SH-SY5Y (cell line): ENCODE measurements at regions not wholly inside any gene's neighbourhood (a gene's known extent, or its start where the extent isn't known, plus 50 kb on each side); places are given as distances from the start of the nearest gene placed in this dataset.

ENCODE experiments used
- GATA2 ChIP-seq: IDR thresholded peaks from 2 replicates; pipeline ENCODE4 v1.6.1; 2011; ENCODE audit warnings: mild to moderate bottlenecking, low read depth, low read length
- GATA3 ChIP-seq: IDR thresholded peaks from 2 replicates; pipeline ENCODE4 v1.6.1; 2011; ENCODE audit warnings: low read depth, mild to moderate bottlenecking, low read length, moderate library complexity

DNA sequence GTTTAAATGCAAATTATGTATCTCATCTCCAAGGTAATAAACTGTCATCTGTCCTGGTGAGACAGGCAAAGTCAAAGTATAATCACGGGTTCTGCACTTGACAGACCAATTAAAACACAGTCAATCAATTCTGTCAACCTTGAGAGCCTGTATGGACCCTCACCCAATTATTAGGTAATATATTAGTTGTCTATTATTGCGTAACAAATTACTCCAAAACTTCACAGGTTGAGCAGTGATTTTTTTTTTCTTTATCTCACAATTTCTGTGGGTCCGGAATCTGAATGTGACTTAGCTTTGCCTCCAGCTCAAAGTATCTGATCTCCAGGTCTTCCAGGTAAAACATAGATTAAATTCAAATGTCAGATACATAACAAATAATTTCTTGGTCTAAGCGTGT lies 707.4 kb upstream of the ARGLU1 start:
- TF ChIP-seq GATA3: no peak

DNA sequence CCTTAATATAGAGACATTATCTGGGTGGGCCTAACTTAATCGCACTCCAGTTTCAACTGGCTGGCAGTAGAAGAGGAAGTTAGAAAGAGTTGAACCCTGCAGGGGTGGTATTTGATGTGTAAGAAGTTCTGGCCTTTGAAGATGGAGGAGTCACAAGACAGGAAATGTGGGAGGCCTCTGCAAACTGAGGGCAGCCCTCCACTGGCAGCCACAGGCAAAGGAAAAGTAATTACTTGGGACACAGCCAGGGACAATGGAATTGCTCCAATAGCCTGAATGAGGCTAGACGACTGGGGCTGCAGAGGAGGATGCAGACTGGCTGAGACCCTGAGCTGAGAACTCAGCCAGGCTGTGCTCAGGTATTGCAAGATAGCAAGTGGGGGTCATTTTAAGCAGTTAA lies 703.3 kb upstream of the ARGLU1 start:
- TF ChIP-seq GATA3: no peak
- TF ChIP-seq GATA2: no peak

DNA sequence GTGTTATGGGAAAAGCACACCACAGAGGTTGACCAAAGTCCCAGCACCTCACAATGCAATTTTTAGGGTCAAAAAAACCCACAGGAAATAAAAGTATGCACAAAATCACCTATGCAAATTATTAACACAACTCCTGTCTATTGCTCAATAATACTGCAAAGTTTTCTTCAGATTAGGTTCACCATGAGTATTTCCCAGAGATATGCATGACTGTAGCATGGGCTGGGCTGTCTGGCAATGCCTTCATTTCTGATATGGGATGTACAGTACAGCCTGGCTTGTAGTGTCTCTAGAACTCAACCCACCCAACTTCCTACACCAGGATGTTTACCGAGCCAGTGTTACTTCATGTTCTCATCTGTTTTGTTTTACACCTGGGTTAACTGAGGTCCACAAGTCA lies 698.7 kb upstream of the ARGLU1 start:
- no peak for TF ChIP-seq GATA3
- no peak for TF ChIP-seq GATA2

DNA sequence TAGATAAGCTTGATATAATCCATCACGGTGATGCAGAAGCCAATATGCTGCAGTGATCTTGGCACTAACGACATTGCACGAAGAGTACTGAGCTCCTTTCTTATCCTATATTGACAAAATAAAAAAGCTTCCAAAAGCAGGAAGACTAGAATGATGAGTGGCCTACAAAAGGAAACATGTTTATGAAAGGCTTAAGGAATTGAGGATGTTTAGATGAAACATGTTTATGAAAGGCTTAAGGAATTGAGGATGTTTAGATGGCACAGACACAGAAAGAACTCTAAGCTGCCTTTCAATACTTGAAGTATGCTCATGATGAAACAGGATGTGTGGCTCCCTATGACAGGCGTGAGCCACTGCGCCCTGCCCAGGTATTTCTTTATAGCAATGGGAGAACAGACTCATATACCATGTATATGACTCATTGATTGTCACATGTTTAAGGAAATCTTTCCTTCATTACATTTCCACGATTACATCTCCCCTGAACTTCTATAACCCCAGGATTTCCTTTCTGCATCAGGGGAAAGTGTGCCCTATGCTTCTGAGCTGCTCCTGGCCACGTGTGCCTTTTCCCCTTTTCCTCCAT lies 690.8 kb upstream of the ARGLU1 start:
- TF ChIP-seq GATA3 (no peak), GATA2 (no peak)

DNA sequence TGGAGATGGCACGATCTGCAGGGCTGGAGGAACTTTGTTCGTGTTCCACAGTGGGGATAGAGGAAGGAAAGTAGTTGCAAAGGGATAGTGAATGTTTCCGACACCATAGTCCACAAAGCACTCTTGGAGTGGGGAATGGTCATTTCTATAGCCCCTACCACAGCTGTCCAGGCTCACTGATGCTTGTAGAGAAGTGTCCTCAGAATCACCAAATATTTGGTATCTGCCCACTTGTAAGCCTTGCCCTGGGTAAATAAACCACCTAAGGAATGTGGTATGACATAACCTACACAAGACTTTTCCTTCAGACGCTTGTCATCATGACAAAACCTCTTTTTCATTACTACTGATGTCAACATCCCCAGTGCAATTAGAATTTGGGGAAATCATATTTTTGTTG lies 686.5 kb upstream of the ARGLU1 start:
- TF ChIP-seq GATA2 (no peak), GATA3 (no peak)

DNA sequence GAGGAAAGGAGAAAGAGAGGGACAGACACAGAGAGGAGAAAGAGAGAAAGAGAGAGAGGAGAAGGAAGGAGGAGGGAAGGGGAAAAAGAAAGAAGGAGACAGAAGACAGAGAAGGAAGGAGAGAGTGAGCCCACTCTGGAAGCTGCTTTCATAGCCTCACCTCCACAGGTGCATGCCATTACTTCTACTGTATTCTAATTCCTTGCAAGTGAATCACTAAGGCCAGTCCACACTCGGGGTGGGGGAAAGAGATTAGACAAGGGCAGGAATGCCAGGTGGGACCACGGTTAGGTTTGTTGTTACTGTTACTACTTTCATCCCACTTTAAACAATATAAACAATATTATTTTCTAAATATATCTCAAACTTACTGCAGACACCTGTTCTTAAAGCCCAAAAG lies 684.5 kb upstream of the ARGLU1 start:
- TF ChIP-seq GATA2: no peak
- TF ChIP-seq GATA3: no peak

DNA sequence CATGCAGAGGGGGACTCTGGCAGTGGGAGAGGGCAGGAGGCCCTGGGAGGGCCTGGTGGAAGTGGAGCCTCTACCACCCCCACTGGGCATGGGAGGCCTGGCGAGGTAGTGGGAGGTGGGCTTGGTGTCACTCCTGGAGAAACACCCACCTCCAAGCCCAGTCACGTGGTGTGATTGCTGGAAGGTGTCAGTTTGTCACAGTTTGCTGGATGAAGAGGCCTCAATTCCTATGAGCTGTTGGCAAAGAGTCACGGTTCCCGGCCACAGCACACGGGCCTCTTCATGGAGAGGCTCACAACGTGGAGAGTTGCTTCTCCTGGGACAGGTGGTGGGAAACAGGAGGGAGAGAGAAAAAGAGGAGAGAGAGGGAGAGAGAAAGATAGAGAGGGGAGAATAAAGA lies 684.1 kb upstream of the ARGLU1 start:
- TF ChIP-seq GATA3: no peak
- TF ChIP-seq GATA2: no peak

DNA sequence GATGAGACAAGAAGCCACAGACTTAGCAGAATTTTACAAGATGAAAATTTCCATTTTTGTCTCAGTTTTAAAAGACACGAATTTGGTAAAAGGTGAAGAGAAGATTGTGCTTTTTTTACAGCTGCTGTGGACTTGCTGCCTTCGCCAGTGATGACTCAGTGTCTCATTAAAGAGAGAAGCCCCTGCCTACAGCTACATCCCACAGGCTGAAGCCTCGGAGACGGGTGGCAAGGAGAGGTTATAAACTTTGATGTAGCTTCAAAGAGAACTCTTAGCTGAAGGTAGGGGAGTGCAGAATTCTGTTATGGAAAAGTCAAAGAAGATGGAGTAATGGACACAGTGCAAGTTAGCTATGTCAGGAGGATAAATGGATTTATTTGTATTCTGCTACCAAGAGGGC lies 683.4 kb upstream of the ARGLU1 start:
- TF ChIP-seq GATA3 (no peak), GATA2 (no peak)

DNA sequence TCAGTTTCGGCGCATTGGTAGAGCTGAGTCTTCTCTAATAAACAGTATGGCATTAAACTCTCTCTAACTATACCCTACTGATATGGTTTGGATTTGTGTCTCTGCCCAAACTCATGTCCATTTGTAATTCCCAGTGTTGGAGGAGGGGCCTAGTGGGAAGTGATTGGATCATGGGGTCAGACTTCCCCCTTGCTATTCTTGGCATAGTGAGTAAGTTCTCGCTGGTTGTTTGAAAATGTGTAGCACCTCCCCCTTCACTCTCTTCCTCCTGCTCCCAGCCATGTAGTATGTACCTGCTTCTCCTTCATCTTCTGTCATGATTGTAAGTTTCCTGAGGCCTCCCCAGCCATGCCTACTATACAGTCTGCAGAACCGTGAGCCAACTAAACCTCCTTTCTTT lies 682.7 kb upstream of the ARGLU1 start:
- TF ChIP-seq GATA2 (no peak), GATA3 (no peak)

DNA sequence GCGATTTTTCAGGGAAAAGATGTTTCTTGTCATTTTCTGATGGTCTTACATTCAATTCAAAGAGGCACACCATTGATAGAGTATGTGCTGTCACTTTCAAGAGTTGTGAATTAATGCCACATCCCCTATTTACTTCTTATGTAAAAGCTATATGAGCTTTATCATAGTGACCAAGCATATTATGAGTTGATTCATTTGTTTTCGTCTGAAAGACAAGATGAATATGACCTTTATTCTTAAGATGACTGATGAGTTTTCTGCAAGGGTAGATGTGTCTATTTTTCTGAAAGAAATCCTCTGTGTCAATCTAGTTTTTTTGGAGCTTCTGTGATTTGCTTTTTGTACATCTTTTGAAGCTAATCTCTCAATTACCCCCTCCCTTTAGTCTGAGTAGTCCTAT lies 676.3 kb upstream of the ARGLU1 start:
- TF ChIP-seq GATA2: no peak
- no peak for TF ChIP-seq GATA3

DNA sequence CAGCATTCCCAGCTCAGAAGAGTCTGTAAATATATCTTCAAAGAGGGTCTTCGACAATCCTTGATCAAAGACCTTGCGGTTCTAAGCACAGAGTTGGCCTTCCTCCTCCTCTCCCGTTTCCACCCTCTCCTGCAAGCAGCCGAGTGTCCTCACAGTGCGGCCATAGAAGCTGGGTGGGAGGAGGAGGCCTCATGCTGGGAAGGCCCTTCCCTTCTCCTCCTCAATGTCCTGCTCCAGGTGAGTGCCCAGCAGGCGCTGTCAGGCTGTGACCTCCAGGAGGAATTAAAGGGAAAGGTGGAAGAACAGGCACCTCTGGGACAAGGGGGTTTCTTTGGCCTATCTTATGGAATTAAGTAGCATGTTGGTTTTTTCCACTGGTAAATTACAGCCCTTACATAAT lies 674.2 kb upstream of the ARGLU1 start:
- TF ChIP-seq GATA2 (no peak), GATA3 (no peak)

DNA sequence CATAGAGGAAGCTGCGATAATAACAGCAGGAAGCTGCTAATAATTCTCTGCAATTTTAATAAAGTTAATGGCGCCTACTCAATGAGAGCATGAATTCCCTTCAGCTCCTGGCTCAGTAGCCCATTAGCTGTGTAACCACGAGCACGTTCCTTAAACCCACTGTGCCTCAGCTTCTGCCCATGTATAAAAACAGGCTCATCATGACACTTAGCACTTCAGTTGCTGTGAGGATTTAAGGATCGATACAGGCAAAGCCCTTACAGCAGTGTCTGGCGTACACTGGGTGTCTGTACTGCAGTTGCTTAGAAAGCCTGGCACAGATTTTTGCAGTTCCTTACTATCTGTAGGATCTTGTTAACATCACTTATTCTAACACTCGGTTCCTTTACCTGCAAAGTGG lies 673.4 kb upstream of the ARGLU1 start:
- no peak for TF ChIP-seq GATA2
- TF ChIP-seq GATA3: no peak

DNA sequence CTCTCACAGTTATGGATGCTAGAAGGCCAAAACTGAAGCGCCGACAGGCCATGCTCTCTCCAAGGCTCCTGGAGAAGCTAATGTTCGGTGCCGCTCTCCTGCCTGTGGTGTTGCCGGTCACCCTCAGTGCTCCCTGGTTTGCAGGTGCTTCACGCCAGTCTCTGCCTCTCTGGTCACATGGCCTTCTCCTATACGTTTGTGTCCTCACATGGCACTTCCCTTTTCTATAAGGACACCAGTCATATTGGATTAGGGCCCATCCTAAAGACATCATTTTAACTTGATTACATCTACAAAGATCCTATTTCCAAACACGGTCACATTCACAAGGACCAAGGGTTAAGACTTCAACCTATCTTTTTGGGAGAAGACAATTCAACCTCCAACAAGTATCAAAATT lies 671.3 kb upstream of the ARGLU1 start:
- TF ChIP-seq GATA3 (no peak), GATA2 (no peak)

DNA sequence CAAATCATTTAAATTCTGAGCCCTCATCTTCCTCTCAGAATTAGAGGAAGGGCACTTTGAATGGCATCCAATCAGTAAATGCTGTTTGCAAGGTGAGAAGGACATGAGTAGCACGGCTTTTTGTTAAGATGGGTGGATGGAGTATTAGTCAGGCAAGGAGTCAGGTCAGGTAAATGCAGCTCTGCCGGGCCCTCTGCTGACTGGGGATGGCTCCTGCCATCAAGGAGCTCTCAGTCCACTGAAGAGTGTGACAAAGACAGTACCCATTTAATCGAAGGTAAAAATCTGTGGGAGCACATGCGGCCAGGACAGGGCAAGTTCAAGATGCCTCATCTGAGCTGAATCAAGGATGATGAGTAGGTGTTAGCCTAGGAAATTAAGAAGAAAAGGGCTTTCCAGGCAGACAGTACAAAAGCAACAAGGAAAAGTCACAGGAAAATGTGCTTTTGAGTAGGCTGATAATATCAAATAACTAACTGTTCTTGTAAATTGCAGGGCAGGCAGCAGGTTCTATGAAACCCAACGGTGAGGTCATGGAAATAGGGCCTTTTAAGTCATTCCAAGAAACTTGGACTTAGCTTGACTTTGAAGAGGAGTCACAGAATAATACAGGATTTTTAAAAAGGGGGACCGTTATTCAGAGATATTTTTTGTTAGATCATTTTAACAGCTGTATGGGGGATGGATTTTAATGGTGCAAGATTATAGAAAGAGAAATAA lies 670.5 kb upstream of the ARGLU1 start:
- TF ChIP-seq GATA2 (no peak), GATA3 (no peak)

DNA sequence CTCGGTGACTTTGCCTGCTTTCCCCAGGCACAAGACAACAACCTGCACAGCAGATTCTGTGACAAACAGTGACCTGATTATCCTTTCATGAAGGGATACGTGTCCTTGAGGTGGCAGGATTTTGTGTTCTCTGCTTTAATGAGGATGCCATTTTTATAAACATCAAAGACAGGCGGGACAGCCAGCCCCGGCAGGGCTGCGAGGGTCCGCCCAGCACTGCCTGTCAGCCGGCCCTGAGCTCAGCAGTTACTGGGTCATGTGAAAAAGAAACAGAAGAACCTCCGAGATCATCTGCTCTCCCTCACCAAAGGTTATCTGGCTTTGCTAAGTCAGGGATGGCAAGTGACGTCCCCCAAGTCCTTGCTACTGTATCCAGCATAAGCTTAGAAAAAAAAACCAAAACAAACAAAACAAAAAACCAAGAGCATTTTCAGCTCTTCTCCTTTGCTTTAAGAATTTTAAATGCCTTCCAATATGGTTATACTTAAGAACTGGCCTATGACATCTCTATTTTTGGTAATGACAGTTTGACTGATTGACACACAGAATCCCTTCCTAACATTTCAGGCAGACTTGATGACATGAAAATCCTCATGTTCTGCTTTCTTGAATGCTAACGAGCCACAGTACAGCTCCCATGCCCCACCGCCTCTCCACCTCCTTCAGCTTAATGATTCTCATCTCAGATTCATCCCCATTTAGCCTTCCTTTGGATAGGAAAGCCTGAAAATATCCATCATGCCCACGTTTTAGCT lies 666.6 kb upstream of the ARGLU1 start:
- TF ChIP-seq GATA3 (no peak), GATA2 (no peak)

DNA sequence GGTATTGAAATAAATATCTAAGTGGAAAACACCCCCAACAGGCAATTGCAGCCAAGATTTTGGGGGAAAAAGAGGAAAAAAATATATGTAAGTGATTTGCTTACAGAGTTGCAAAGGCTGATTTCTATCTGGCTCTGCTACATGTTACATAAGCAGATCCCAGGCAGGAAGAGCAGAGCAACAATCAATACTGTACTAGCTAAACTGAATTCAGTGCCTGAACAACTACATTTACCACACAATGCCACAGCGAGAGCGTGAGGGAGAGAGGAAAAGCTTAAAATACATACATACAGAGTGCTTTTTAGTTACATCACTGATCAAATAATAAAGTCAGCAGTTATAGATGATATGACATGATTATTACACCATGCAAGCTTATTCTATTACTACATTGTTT lies 665.6 kb upstream of the ARGLU1 start:
- TF ChIP-seq GATA2: no peak
- TF ChIP-seq GATA3: no peak
